HepG2 (cell line): ENCODE measurements at regions not wholly inside any gene's neighbourhood (a gene's known extent, or its start where the extent isn't known, plus 50 kb on each side); places are given as distances from the start of the nearest gene placed in this dataset.

Experiments
- ATAC-seq: fragments of 200-7000 bp; cut with Tn5 transposase; 3 replicates; pipeline ENCODE4 v1.9.1; 2020; ENCODE audit warnings: mild to moderate bottlenecking, moderate library complexity
- BruUV-seq: library from RNA; stranded (reverse); fragments of 400-500 nt; replicated peaks from 2 replicates; lab custom pipeline; 2021; lab: Mats Ljungman, UMichigan
- CTCF ChIA-PET: fragments of 300-600 bp; formaldehyde crosslinking; extraction: SDS; loops from one replicate; lab custom pipeline; 2021; ENCODE audit warnings: low total read pairs, inconsistent platforms, low intra/inter-chr PET ratio; lab: Yijun Ruan, JAX
- POLR2A ChIA-PET: fragments of 350-600 bp; sonication (Branson Sonifier 250); formaldehyde crosslinking; loops from one replicate; lab custom pipeline; 2020; ENCODE audit warnings: antibody characterized with exemption, inconsistent platforms; lab: Yijun Ruan, JAX
- DNase-seq: peaks from one replicate; pipeline ENCODE4 v3.0.0-alpha.2; 2015; ENCODE audit warnings: low spot score
- FAIRE-seq: peaks from 3 replicates; lab custom pipeline; 2011; peaks lifted over from hg19 to GRCh38; lab: Jason Lieb, UNC
- H2AFZ ChIP-seq: one replicate; pipeline ENCODE4 v1.6.1; 2011; ENCODE audit warnings: low read length, inconsistent platforms
- H3K27ac ChIP-seq: fragments of 300-600 bp; 3 replicates; pipeline ENCODE4 v1.8.0; 2011; ENCODE audit warnings: mixed run types, mild to moderate bottlenecking, mixed read lengths, low read length, inconsistent platforms; ENCODE audit not compliant: insufficient read depth; ENCODE audit errors: extremely low read length
- H3K27me3 ChIP-seq, 2 experiments: fragments of 200-600 bp in 1 of 2; 2 replicates in 1 of 2; 3 replicates in 1 of 2; pipeline versions ENCODE4 v1.6.0 to v1.8.0; 2011; ENCODE audit warnings: low read length in 2 of 2, mild to moderate bottlenecking in 2 of 2, moderate library complexity in 2 of 2, inconsistent platforms in 1 of 2; ENCODE audit not compliant: insufficient read depth in 2 of 2, control insufficient read depth in 1 of 2
- H3K36me3 ChIP-seq, 2 experiments: fragments of 200-600 bp in 1 of 2; replicated peaks in 1 of 2; 2 replicates in 1 of 2; 3 replicates in 1 of 2; pipeline versions ENCODE4 v1.5.1 to v1.8.0; 2011; ENCODE audit warnings: low read length in 2 of 2, inconsistent platforms in 1 of 2; ENCODE audit not compliant: insufficient read depth in 2 of 2, control insufficient read depth in 1 of 2
- H3K4me1 ChIP-seq: 2 replicates; pipeline ENCODE4 v1.5.1; 2012; ENCODE audit warnings: low read length, inconsistent platforms; ENCODE audit not compliant: insufficient read depth
- H3K4me2 ChIP-seq: 2 replicates; pipeline ENCODE4 v1.6.0; 2011; ENCODE audit warnings: low read depth, low read length, inconsistent platforms
- H3K4me3 ChIP-seq, 3 experiments: fragments of 200-600 bp in 1 of 3; sonication (generic), shearing (Covaris generic) in 1 of 3; replicated peaks in 1 of 3; 2 replicates each; pipeline ENCODE4 v1.5.1; 2011 to 2016; ENCODE audit warnings: low read length in 3 of 3, inconsistent platforms in 2 of 3, low read depth in 2 of 3, mild to moderate bottlenecking in 2 of 3, control low read depth in 1 of 3, mixed read lengths in 1 of 3; ENCODE audit not compliant: insufficient read depth in 1 of 3
- H3K79me2 ChIP-seq: one replicate; pipeline ENCODE4 v1.6.1; 2011; ENCODE audit warnings: low read length, inconsistent platforms; ENCODE audit not compliant: insufficient read depth
- H3K9ac ChIP-seq: 2 replicates; pipeline ENCODE4 v1.6.0; 2011; ENCODE audit warnings: mild to moderate bottlenecking, low read depth, low read length, inconsistent platforms; ENCODE audit not compliant: insufficient read depth
- H3K9me3 ChIP-seq: 2 replicates; pipeline ENCODE4 v1.5.1; 2012; ENCODE audit warnings: mild to moderate bottlenecking, low read length
- H4K20me1 ChIP-seq: 2 replicates; pipeline ENCODE4 v1.6.0; 2011; ENCODE audit warnings: inconsistent platforms, mild to moderate bottlenecking, low read length, moderate library complexity; ENCODE audit not compliant: insufficient read depth
- ARNT2 ChIP-seq: sonication (generic); formaldehyde crosslinking; IDR thresholded peaks from 2 replicates; pipeline ENCODE4 v1.8.0; 2022; ENCODE audit warnings: mild to moderate bottlenecking, low read depth, missing genetic modification reagents, moderate library complexity
- BCL6 ChIP-seq: IDR thresholded peaks from 2 replicates; pipeline ENCODE4 v1.6.1; 2016; ENCODE audit warnings: missing genetic modification reagents, missing compliant biosample characterization
- DRAP1 ChIP-seq: IDR thresholded peaks from 2 replicates; pipeline ENCODE4 v1.6.1; 2016; ENCODE audit warnings: missing genetic modification reagents, missing compliant biosample characterization
- HBP1 ChIP-seq: IDR thresholded peaks from 2 replicates; pipeline ENCODE4 v1.6.1; 2016; ENCODE audit warnings: low read depth, control low read depth
- HCFC1 ChIP-seq: fragments of 150-350 bp; IDR thresholded peaks from 2 replicates; pipeline ENCODE4 v1.6.1; 2014; ENCODE audit warnings: low read depth, low read length
- KMT2B ChIP-seq: IDR thresholded peaks from 2 replicates; pipeline ENCODE4 v1.6.1; 2016; ENCODE audit warnings: missing genetic modification reagents, missing compliant biosample characterization
- NPAS2 ChIP-seq: sonication (generic); formaldehyde crosslinking; IDR thresholded peaks from 2 replicates; pipeline ENCODE4 v1.8.0; 2022; ENCODE audit warnings: mild to moderate bottlenecking, missing genetic modification reagents, borderline replicate concordance
- RARG ChIP-seq: sonication (generic); formaldehyde crosslinking; IDR thresholded peaks from 2 replicates; pipeline ENCODE4 v1.4.0; 2020; ENCODE audit warnings: low read depth, mild to moderate bottlenecking, missing genetic modification reagents
- SNAI1 ChIP-seq: sonication (generic); formaldehyde crosslinking; IDR thresholded peaks from 2 replicates; pipeline ENCODE4 v1.5.0; 2020; ENCODE audit warnings: mild to moderate bottlenecking, missing genetic modification reagents, borderline replicate concordance
- SPEN ChIP-seq: sonication (generic); formaldehyde crosslinking; IDR thresholded peaks from 2 replicates; pipeline ENCODE4 v1.5.1; 2020; ENCODE audit warnings: low read depth, mild to moderate bottlenecking, missing genetic modification reagents
- ZNF496 ChIP-seq: sonication (generic); formaldehyde crosslinking; IDR thresholded peaks from 2 replicates; pipeline ENCODE4 v1.8.1; 2023; ENCODE audit warnings: mild to moderate bottlenecking, moderate library complexity, missing genetic modification reagents; ENCODE audit not compliant: insufficient replicate concordance
- ZNF512 ChIP-seq: sonication (generic); formaldehyde crosslinking; IDR thresholded peaks from 2 replicates; pipeline ENCODE4 v1.4.0; 2020; ENCODE audit warnings: mild to moderate bottlenecking, missing genetic modification reagents
- ZNF737 ChIP-seq: sonication (generic); formaldehyde crosslinking; IDR thresholded peaks from 2 replicates; pipeline ENCODE4 v1.5.0; 2020; ENCODE audit warnings: missing genetic modification reagents, mild to moderate bottlenecking, borderline replicate concordance
- WGBS: methylation state at CpG from one replicate; pipeline ENCODE4 v1.1.6; 2017; ENCODE audit warnings: low lambda C conversion rate; 5-methylcytosine and 5-hydroxymethylcytosine counted together
- in situ Hi-C: cut with HindIII; loops from 2 replicates; pipeline ENCODE4 v1.10.0; 2017; ENCODE audit warnings: low pct_unique_long_range_greater_than_20kb; ENCODE audit not compliant: extremely low pct_ligation_motif_present
- intact Hi-C: fragments of 100-400 bp; cut with micrococcal nuclease; formaldehyde crosslinking; loops from one replicate; pipeline ENCODE4 v1.10.0; 2022; ENCODE audit not compliant: unreplicated experiment
- TF ChIP-seq, protein P1 (sequence below): sonication (generic); formaldehyde crosslinking; IDR thresholded peaks from 2 replicates; pipeline ENCODE4 v1.4.0; 2020; ENCODE audit warnings: missing genetic modification reagents, borderline replicate concordance
- TF ChIP-seq, protein P2 (sequence below): sonication (generic); formaldehyde crosslinking; IDR thresholded peaks from 2 replicates; pipeline ENCODE4 v1.4.0; 2020; ENCODE audit warnings: missing genetic modification reagents, low read depth, mild to moderate bottlenecking, borderline replicate concordance

DNA sequence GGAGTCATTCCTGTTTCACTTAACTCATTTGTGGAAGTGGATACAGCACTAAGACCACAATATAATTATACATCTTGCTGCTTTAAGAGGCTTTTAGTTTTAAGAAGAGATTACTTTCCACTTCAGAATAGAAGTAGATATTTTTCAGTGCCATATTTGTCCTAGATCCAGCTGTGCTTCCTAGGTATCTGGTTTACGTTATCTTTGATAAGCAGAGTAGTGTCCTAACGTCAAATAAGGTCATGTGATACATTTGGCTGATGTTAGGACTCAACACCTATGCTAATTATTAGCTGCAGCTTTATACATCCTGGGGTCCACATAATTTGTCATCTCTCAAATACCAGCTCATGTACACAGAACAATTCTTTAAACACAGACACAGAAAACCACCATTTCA is 196.2 kb upstream of the SMIM30 start:
- Histone ChIP-seq H3K4me3 (no peak overlapping the region), H4K20me1 (no peaks in the 10 kb centered on the region), H3K27me3 (no peaks in the 10 kb centered on the region), H3K4me1 (no peaks in the 10 kb centered on the region)
- BruUV-seq = no TSS peak
- FAIRE-seq = no peak
- CTCF ChIA-PET = no interaction called here
- TF ChIP-seq SNAI1 = no peak
- no peak for TF ChIP-seq KMT2B (CRISPR knock-in tag)
- TF ChIP-seq DRAP1 (CRISPR knock-in tag) = no peak
- TF ChIP-seq BCL6 (CRISPR knock-in tag) = no peak
- no peak for TF ChIP-seq HCFC1
- no peak for TF ChIP-seq HBP1 (CRISPR knock-in tag)
- no peak for TF ChIP-seq NPAS2
- TF ChIP-seq ZNF737 (CRISPR knock-in tag) = no peak
- no peak for TF ChIP-seq ZNF496 (CRISPR knock-in tag)
- TF ChIP-seq SPEN (CRISPR knock-in tag) = no peak
- TF ChIP-seq ARNT2 (CRISPR knock-in tag) = no peak
- TF ChIP-seq, protein P1, sequence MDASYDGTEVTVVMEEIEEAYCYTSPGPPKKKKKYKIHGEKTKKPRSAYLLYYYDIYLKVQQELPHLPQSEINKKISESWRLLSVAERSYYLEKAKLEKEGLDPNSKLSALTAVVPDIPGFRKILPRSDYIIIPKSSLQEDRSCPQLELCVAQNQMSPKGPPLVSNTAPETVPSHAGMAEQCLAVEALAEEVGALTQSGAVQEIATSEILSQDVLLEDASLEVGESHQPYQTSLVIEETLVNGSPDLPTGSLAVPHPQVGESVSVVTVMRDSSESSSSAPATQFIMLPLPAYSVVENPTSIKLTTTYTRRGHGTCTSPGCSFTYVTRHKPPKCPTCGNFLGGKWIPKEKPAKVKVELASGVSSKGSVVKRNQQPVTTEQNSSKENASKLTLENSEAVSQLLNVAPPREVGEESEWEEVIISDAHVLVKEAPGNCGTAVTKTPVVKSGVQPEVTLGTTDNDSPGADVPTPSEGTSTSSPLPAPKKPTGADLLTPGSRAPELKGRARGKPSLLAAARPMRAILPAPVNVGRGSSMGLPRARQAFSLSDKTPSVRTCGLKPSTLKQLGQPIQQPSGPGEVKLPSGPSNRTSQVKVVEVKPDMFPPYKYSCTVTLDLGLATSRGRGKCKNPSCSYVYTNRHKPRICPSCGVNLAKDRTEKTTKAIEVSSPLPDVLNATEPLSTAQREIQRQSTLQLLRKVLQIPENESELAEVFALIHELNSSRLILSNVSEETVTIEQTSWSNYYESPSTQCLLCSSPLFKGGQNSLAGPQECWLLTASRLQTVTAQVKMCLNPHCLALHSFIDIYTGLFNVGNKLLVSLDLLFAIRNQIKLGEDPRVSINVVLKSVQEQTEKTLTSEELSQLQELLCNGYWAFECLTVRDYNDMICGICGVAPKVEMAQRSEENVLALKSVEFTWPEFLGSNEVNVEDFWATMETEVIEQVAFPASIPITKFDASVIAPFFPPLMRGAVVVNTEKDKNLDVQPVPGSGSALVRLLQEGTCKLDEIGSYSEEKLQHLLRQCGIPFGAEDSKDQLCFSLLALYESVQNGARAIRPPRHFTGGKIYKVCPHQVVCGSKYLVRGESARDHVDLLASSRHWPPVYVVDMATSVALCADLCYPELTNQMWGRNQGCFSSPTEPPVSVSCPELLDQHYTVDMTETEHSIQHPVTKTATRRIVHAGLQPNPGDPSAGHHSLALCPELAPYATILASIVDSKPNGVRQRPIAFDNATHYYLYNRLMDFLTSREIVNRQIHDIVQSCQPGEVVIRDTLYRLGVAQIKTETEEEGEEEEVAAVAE (CRISPR knock-in tag) = no peak
- no peak for TF ChIP-seq ZNF512 (CRISPR knock-in tag)
- TF ChIP-seq RARG (CRISPR knock-in tag) = no peak
- TF ChIP-seq, protein P2, sequence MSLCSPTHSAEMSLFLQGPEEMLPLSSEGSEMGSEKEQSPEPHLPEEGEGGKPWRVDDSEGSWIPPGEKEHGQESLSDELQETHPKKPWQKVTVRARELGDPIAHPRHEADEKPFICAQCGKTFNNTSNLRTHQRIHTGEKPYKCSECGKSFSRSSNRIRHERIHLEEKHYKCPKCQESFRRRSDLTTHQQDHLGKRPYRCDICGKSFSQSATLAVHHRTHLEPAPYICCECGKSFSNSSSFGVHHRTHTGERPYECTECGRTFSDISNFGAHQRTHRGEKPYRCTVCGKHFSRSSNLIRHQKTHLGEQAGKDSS (CRISPR knock-in tag) = no peak
- TF ChIP-seq, all 625 proteins: peak for 0
- POLR2A ChIA-PET = no interaction called here
- 0% methylated on average over 2 of the region's 2 CpGs for WGBS
- no peak for DNase-seq
- intact Hi-C loops = no loop called here
- Histone ChIP-seq H3K27ac (no peak overlapping the region), H3K36me3 (no peaks in the 10 kb centered on the region), H3K9me3 (no peaks in the 10 kb centered on the region), H3K4me2 (no peak overlapping the region), H3K9ac (no peak overlapping the region), H3K79me2 (no peaks in the 10 kb centered on the region), H2AFZ (no peak overlapping the region)
- ATAC-seq = no peak
- in situ Hi-C loops = no loop called here
